OCI-LY1 (cell line): ENCODE measurements at regions not wholly inside any gene's neighbourhood (a gene's known extent, or its start where the extent isn't known, plus 50 kb on each side); places are given as distances from the start of the nearest gene placed in this dataset.

Experiments
- H2AFZ ChIP-seq: fragments of 200-600 bp; sonication (generic), shearing (Covaris generic); 2 replicates; pipeline ENCODE4 v1.6.0; 2014; ENCODE audit warnings: antibody characterized with exemption, mild to moderate bottlenecking, low read length
- H3F3A ChIP-seq: fragments of 200-600 bp; sonication (generic), shearing (Covaris generic); 2 replicates; pipeline ENCODE4 v1.6.0; 2014; ENCODE audit warnings: mild to moderate bottlenecking, antibody characterized with exemption, low read length, moderate library complexity; ENCODE audit not compliant: insufficient read depth
- H3K27ac ChIP-seq: fragments of 200-600 bp; sonication (generic); 2 replicates; pipeline ENCODE4 v1.5.1; 2014; ENCODE audit warnings: low read length, mixed run types, mild to moderate bottlenecking, low read depth; ENCODE audit not compliant: poor library complexity, severe bottlenecking
- H3K27me3 ChIP-seq: fragments of 200-600 bp; sonication (generic); 2 replicates; pipeline ENCODE4 v1.6.0; 2014; ENCODE audit warnings: antibody characterized with exemption, mild to moderate bottlenecking, low read length, moderate library complexity; ENCODE audit not compliant: insufficient read depth
- H3K36me3 ChIP-seq: fragments of 200-600 bp; sonication (generic); 2 replicates; pipeline ENCODE4 v1.6.1; 2014; ENCODE audit warnings: mild to moderate bottlenecking, antibody characterized with exemption, low read length, moderate library complexity, mixed read lengths; ENCODE audit not compliant: insufficient read depth
- H3K4me1 ChIP-seq: fragments of 200-600 bp; sonication (generic); 2 replicates; pipeline ENCODE4 v1.5.1; 2014; ENCODE audit warnings: mild to moderate bottlenecking, low read length, moderate library complexity; ENCODE audit not compliant: insufficient read depth, severe bottlenecking
- H3K4me2 ChIP-seq: fragments of 200-600 bp; sonication (generic), shearing (Covaris generic); 2 replicates; pipeline ENCODE4 v1.6.1; 2014; ENCODE audit warnings: low read length
- H3K4me3 ChIP-seq: fragments of 200-600 bp; sonication (generic); 2 replicates; pipeline ENCODE4 v1.5.1; 2014; ENCODE audit warnings: low read length, low read depth, mild to moderate bottlenecking, mixed read lengths; ENCODE audit not compliant: poor library complexity, severe bottlenecking
- H3K79me2 ChIP-seq: fragments of 200-600 bp; shearing (Covaris generic); 2 replicates; pipeline ENCODE4 v1.6.1; 2016; ENCODE audit warnings: mixed run types, low read length, mixed read lengths; ENCODE audit not compliant: insufficient read depth
- H3K9ac ChIP-seq: fragments of 200-600 bp; sonication (generic), shearing (Covaris generic); 2 replicates; pipeline ENCODE4 v1.6.1; 2014; ENCODE audit warnings: mild to moderate bottlenecking, low read length, mixed read lengths
- H3K9me2 ChIP-seq: fragments of 200-600 bp; sonication (generic), shearing (Covaris generic); 2 replicates; pipeline ENCODE4 v1.6.1; 2014; ENCODE audit warnings: low read depth, mild to moderate bottlenecking, low read length, mixed read lengths
- H3K9me3 ChIP-seq: fragments of 200-600 bp; shearing (Covaris generic); 2 replicates; pipeline ENCODE4 v1.6.1; 2014; ENCODE audit warnings: low read length, mixed read lengths
- H4K20me1 ChIP-seq: fragments of 200-600 bp; sonication (generic), shearing (Covaris generic); 2 replicates; pipeline ENCODE4 v1.6.0; 2016; ENCODE audit warnings: mild to moderate bottlenecking, low read length; ENCODE audit not compliant: insufficient read depth
- EZH2 ChIP-seq: fragments of 200-600 bp; sonication (generic), shearing (Covaris generic); IDR thresholded peaks from 2 replicates; pipeline ENCODE4 v1.8.0; 2017; ENCODE audit warnings: borderline replicate concordance, mixed run types, mild to moderate bottlenecking, antibody characterized with exemption, low read length, moderate library complexity, mixed read lengths
- TF ChIP-seq, protein P1 (sequence below): fragments of 200-600 bp; sonication (generic), shearing (Covaris generic); IDR thresholded peaks from 2 replicates; pipeline ENCODE4 v1.5.1; 2017; ENCODE audit warnings: mild to moderate bottlenecking, antibody characterized with exemption, low read length, moderate library complexity, mixed read lengths

DNA sequence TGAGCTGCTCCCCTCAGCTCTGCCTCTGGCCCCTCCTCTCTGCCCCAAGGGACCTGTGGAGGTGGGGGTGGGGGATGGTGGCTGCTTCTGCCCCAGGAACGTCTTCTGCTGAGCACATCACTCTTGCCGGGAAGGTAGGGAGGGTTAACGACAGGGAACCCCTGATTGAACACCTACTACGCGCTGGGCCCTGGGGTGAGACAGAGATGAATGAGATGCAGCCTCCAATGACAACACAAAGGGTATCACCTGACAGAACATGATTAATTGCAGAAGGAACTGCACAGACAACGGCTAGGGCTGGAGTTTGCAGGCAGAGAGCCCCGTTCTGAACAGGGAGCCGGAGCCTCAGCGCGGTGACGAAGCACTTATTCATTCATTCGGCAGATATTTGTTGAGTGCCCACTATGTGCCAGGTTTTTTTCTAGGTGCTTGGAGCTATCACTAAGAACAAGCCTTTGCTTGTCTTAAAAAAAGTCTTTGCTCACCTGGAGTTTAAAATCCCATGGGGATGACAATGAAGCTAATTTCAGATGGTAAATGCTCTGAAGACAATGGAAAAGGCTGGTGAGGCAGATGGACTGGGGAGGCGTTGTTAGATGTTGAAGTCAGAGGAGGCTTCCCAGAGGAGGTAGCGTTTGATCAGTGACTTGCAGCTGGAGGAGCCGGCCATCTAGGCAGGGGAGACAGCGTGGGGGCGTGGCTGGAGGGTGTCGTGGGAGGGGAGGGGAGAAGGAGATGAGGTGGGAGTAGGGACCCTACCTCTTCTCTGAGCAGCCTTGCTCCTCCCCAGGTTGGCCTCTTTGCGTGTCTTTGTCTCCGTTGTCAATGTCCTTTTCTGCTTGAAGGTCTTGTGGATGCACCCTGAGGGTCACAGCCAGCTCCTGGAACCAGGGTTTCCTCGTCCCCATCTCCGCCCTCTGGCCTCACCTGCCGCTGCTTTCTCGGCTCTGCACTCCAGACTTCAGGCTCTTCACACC, 103.1 kb upstream of the CSF3R start:
- no peak overlapping the region for H3K9ac ChIP-seq
- no peak for TF ChIP-seq EZH2
- TF ChIP-seq, protein P1, sequence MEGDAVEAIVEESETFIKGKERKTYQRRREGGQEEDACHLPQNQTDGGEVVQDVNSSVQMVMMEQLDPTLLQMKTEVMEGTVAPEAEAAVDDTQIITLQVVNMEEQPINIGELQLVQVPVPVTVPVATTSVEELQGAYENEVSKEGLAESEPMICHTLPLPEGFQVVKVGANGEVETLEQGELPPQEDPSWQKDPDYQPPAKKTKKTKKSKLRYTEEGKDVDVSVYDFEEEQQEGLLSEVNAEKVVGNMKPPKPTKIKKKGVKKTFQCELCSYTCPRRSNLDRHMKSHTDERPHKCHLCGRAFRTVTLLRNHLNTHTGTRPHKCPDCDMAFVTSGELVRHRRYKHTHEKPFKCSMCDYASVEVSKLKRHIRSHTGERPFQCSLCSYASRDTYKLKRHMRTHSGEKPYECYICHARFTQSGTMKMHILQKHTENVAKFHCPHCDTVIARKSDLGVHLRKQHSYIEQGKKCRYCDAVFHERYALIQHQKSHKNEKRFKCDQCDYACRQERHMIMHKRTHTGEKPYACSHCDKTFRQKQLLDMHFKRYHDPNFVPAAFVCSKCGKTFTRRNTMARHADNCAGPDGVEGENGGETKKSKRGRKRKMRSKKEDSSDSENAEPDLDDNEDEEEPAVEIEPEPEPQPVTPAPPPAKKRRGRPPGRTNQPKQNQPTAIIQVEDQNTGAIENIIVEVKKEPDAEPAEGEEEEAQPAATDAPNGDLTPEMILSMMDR: no peak
- H3K4me2 ChIP-seq: no peak overlapping the region
- H2AFZ ChIP-seq: no peak overlapping the region
- H3K27me3 ChIP-seq: 0 out of 2 replicates have a peak, but pooled peaks cover 7% of the 10 kb centered on the region
- H3K36me3 ChIP-seq: no peaks in the 10 kb centered on the region
- no peaks in the 10 kb centered on the region for H3K9me3 ChIP-seq
- H4K20me1 ChIP-seq: no peaks in the 10 kb centered on the region
- H3K27ac ChIP-seq: no peak overlapping the region
- no peaks in the 10 kb centered on the region for H3K79me2 ChIP-seq
- H3K9me2 ChIP-seq: no peaks in the 10 kb centered on the region
- no peaks in the 10 kb centered on the region for H3K4me1 ChIP-seq
- H3F3A ChIP-seq: no peaks in the 10 kb centered on the region
- H3K4me3 ChIP-seq: no peak overlapping the region

DNA sequence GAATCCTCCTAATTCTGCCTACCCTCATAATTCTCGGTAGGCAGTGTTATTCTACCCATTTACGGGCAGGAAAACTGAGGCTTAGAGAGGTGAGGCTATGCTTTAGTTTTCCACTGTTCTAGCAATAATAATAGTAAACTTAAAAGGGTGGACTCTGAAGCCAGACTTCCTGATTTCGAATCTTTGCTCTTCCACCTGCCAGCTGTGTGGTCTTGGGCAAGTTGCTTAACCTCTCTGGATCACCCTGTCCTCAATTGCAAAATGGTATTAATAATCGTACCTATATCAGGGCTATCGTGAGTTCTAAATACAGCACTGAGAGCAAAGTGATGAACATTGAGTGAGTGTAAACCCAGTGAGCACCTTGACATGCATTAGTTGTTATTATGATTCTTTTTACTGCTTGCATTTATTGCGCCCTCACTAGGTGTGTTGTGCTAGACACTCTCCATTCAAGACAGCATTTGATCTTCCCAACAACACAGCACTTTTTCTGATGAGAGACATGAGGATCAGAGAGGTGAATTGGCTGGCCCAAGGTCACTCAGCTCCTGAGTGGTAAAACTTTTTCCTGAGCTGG, 102.3 kb upstream of the CSF3R start:
- Histone ChIP-seq H2AFZ (no peak overlapping the region), H3K4me1 (no peaks in the 10 kb centered on the region), H3K4me3 (no peak overlapping the region), H3K9me3 (no peaks in the 10 kb centered on the region), H3K36me3 (no peaks in the 10 kb centered on the region), H3K9ac (no peak overlapping the region), H3F3A (no peaks in the 10 kb centered on the region), H3K27ac (no peak overlapping the region), H3K27me3 (0 out of 2 replicates have a peak, but pooled peaks cover 7% of the 10 kb centered on the region), H3K4me2 (no peak overlapping the region), H3K9me2 (no peaks in the 10 kb centered on the region), H3K79me2 (no peaks in the 10 kb centered on the region), H4K20me1 (no peaks in the 10 kb centered on the region)
- TF ChIP-seq, protein P1: no peak
- TF ChIP-seq EZH2: no peak

GRCh38 chr1:36583980-36584782, 101.5 kb upstream of the CSF3R start:
- H3K4me3 ChIP-seq: no peak overlapping the region
- no peaks in the 10 kb centered on the region for H3K9me2 ChIP-seq
- no peak overlapping the region for H2AFZ ChIP-seq
- TF ChIP-seq, protein P1: no peak
- no peak for TF ChIP-seq EZH2
- no peaks in the 10 kb centered on the region for H3F3A ChIP-seq
- H3K36me3 ChIP-seq: no peaks in the 10 kb centered on the region
- H3K4me2 ChIP-seq: no peak overlapping the region
- 0 out of 2 replicates have a peak, but pooled peaks cover 7% of the 10 kb centered on the region for H3K27me3 ChIP-seq
- no peaks in the 10 kb centered on the region for H3K79me2 ChIP-seq
- H3K9me3 ChIP-seq: no peaks in the 10 kb centered on the region
- H4K20me1 ChIP-seq: no peaks in the 10 kb centered on the region
- H3K4me1 ChIP-seq: no peaks in the 10 kb centered on the region
- H3K9ac ChIP-seq: no peak overlapping the region
- H3K27ac ChIP-seq: no peak overlapping the region
